ENCODE measurements at regions not wholly inside any gene's neighbourhood (a gene's known extent, or its start where the extent isn't known, plus 50 kb on each side); places are given as distances from the start of the nearest gene placed in this dataset.

- TF ChIP-seq CDX4 (CRISPR knock-in tag; IDR thresholded peaks at IDR 0.05; ENCODE audit: borderline replicate concordance) (no peak), E2F1 (CRISPR knock-in tag; IDR thresholded peaks at IDR 0.05) (no peak), ATF1 (CRISPR knock-in tag; IDR thresholded peaks at IDR 0.05) (no peak), MYBL2 (CRISPR knock-in tag; IDR thresholded peaks at IDR 0.05) (no peak), ZNF671 (CRISPR knock-in tag; IDR thresholded peaks at IDR 0.05) (no peak), ZNF532 (CRISPR knock-in tag; IDR thresholded peaks at IDR 0.05; ENCODE audit: borderline replicate concordance) (no peak)
These were observed 155.1 kb downstream of the CD83 start (continued) for GRCh38 chr6:14272737-14273085.

GRCh38 chr6:14273191-14273590, 155.6 kb downstream of the CD83 start:
- peak; percentile 45 for TF ChIP-seq TEAD1 (CRISPR knock-in tag; IDR thresholded peaks at IDR 0.05)
- peak; percentile 32; the same call in 1 of the 2 replicates for TF ChIP-seq USF2 (CRISPR knock-in tag; IDR thresholded peaks at IDR 0.05)
- peak; percentile 89; the same call in 1 of the 2 replicates for TF ChIP-seq ZMAT4 (CRISPR knock-in tag; IDR thresholded peaks at IDR 0.05)
- peak; percentile 77 for TF ChIP-seq FOXP4 (CRISPR knock-in tag; IDR thresholded peaks at IDR 0.05)
- 0 out of 2 replicates have a peak, but pooled peaks have one; percentile 31 for TF ChIP-seq E2F1 (CRISPR knock-in tag; IDR thresholded peaks at IDR 0.05)
- TF ChIP-seq ZSCAN18 (CRISPR knock-in tag; IDR thresholded peaks at IDR 0.05), result no peak
- no peak for TF ChIP-seq TCF7 (CRISPR knock-in tag; IDR thresholded peaks at IDR 0.05; ENCODE audit: low read depth)
- TF ChIP-seq MAX (CRISPR knock-in tag; IDR thresholded peaks at IDR 0.05), result peak; percentile 52; the same call in 1 of the 2 replicates
- ATAC-seq, result peak; percentile 61
- Mint-ChIP-seq H3K9me3 (peaks cover 12% of the 10 kb centered on the region), H3K4me3 (no peak overlapping the region), H3K4me1 (peaks cover 37% of the 10 kb centered on the region), H3K27me3 (ENCODE audit: low read depth) (peaks cover 64% of the 10 kb centered on the region), H3K27ac (no peak overlapping the region), H3K36me3 (peaks cover 11% of the 10 kb centered on the region)
- POLR2A ChIA-PET, result interaction anchor here (0.5 to 0.6 kb wide), 2 partner anchors 71 to 829 kb away, joined by 3 read pairs; no protein-coding TSS in a partner anchor
- peak; percentile 48 for DNase-seq (ENCODE audit: low spot score)
- CTCF ChIA-PET, result interaction anchor here (0.5 to 1.3 kb wide), 3 partner anchors 8 to 225 kb away, joined by 4 to 7 read pairs (median 4); no protein-coding TSS in a partner anchor
